Fibroblast of lung (primary cell): ENCODE measurements at regions not wholly inside any gene's neighbourhood (a gene's known extent, or its start where the extent isn't known, plus 50 kb on each side); places are given as distances from the start of the nearest gene placed in this dataset.

ENCODE experiments used
- DNase-seq, 2 donors: peaks; one replicate each; pipeline versions ENCODE4 v3.0.0 to v3.0.0-alpha.2; 2010; ENCODE audit warnings: low read depth in 2 of 2
- H2AFZ ChIP-seq: 2 replicates; pipeline ENCODE4 v1.5.1; 2012; ENCODE audit warnings: low read length, control low read depth, inconsistent platforms
- H3K27ac ChIP-seq: 2 replicates; pipeline ENCODE4 v1.5.1; 2011; ENCODE audit warnings: low read length, control low read depth; ENCODE audit not compliant: insufficient read depth
- H3K27me3 ChIP-seq: 2 replicates; pipeline ENCODE4 v1.5.1; 2011; ENCODE audit warnings: mild to moderate bottlenecking, low read length; ENCODE audit not compliant: control insufficient read depth, insufficient read depth
- H3K36me3 ChIP-seq: 2 replicates; pipeline ENCODE4 v1.5.1; 2011; ENCODE audit warnings: low read length; ENCODE audit not compliant: control insufficient read depth, insufficient read depth
- H3K4me1 ChIP-seq: 2 replicates; pipeline ENCODE4 v1.5.1; 2011; ENCODE audit warnings: low read length; ENCODE audit not compliant: control insufficient read depth, insufficient read depth; ENCODE audit errors: extremely low read depth
- H3K4me2 ChIP-seq: 2 replicates; pipeline ENCODE4 v1.5.1; 2011; ENCODE audit warnings: low read length, control low read depth; ENCODE audit not compliant: insufficient read depth; ENCODE audit errors: extremely low read depth
- H3K4me3 ChIP-seq, 4 experiments: fragments of 200-600 bp in 1 of 4; sonication (generic) in 1 of 4; replicated peaks in 1 of 4; 2 replicates each; pipeline ENCODE4 v1.5.1; 2011 to 2016; ENCODE audit warnings: low read length in 4 of 4, low read depth in 3 of 4, mild to moderate bottlenecking in 3 of 4, control low read depth in 2 of 4, inconsistent platforms in 1 of 4, mixed read lengths in 1 of 4; ENCODE audit not compliant: insufficient read depth in 1 of 4; ENCODE audit errors: control extremely low read depth in 1 of 4
- H3K79me2 ChIP-seq: 2 replicates; pipeline ENCODE4 v1.5.1; 2012; ENCODE audit warnings: mild to moderate bottlenecking, low read length, inconsistent platforms; ENCODE audit not compliant: control insufficient read depth, insufficient read depth
- H3K9ac ChIP-seq: 2 replicates; pipeline ENCODE4 v1.5.1; 2011; ENCODE audit warnings: mild to moderate bottlenecking, low read length, control low read depth; ENCODE audit not compliant: insufficient read depth
- H3K9me3 ChIP-seq: 2 replicates; pipeline ENCODE4 v1.5.1; 2012; ENCODE audit warnings: low read depth, low read length; ENCODE audit not compliant: control insufficient read depth, insufficient read depth
- H4K20me1 ChIP-seq: 2 replicates; pipeline ENCODE4 v1.5.1; 2011; ENCODE audit warnings: low read length; ENCODE audit not compliant: control insufficient read depth, insufficient read depth; ENCODE audit errors: extremely low read depth
- CTCF ChIP-seq, 2 donors: IDR thresholded peaks in 1 of 2; conservative IDR thresholded peaks in 1 of 2; 1 replicate in 1 of 2; 2 replicates in 1 of 2; pipeline ENCODE4 v1.5.1; 2011 to 2012; ENCODE audit warnings: low read length in 2 of 2, control low read depth in 1 of 2, inconsistent platforms in 1 of 2, low read depth in 1 of 2, mild to moderate bottlenecking in 1 of 2
- EZH2 ChIP-seq: IDR thresholded peaks from 2 replicates; pipeline ENCODE4 v1.5.1; 2012; ENCODE audit warnings: low read length, control low read depth, mild to moderate bottlenecking; ENCODE audit errors: missing control alignments

- Histone ChIP-seq H2AFZ (no peak overlapping the region), H3K79me2 (no peaks in the 10 kb centered on the region), H3K27ac (no peak overlapping the region), H3K4me3 (no peak overlapping the region), H3K4me2 (no peak overlapping the region), H3K36me3 (no peaks in the 10 kb centered on the region), H3K27me3 (no peaks in the 10 kb centered on the region), H3K9me3 (no peaks in the 10 kb centered on the region), H3K9ac (no peak overlapping the region), H3K4me1 (no peaks in the 10 kb centered on the region), H4K20me1 (no peaks in the 10 kb centered on the region)
- peak in 1 of 2 donors; percentile 28 for DNase-seq
- TF ChIP-seq EZH2 (no peak), CTCF (conservative IDR thresholded peaks at IDR 0.05 in 1 of 2, IDR thresholded peaks at IDR 0.05 in 1 of 2; ENCODE audit: low read depth in 1 of 2, low read length in 2 of 2) (no peak)
Measured at GRCh38 chr11:15863411-15863810, 492.9 kb downstream of the SOX6 start.

GRCh38 chr11:15864026-15864805 lies 492.1 kb downstream of the SOX6 start:
- no peak overlapping the region for H3K4me3 ChIP-seq
- H3K4me2 ChIP-seq = no peak overlapping the region
- no peaks in the 10 kb centered on the region for H3K36me3 ChIP-seq
- no peak overlapping the region for H2AFZ ChIP-seq
- TF ChIP-seq CTCF (conservative IDR thresholded peaks at IDR 0.05 in 1 of 2, IDR thresholded peaks at IDR 0.05 in 1 of 2; ENCODE audit: low read depth in 1 of 2, low read length in 2 of 2) = no peak
- no peak for TF ChIP-seq EZH2
- H3K27me3 ChIP-seq = no peaks in the 10 kb centered on the region
- no peak for DNase-seq
- H3K9ac ChIP-seq = no peak overlapping the region
- no peaks in the 10 kb centered on the region for H4K20me1 ChIP-seq
- H3K4me1 ChIP-seq = no peaks in the 10 kb centered on the region
- no peak overlapping the region for H3K27ac ChIP-seq
- no peaks in the 10 kb centered on the region for H3K79me2 ChIP-seq
- no peaks in the 10 kb centered on the region for H3K9me3 ChIP-seq

- Histone ChIP-seq H2AFZ (no peak overlapping the region), H3K79me2 (no peaks in the 10 kb centered on the region), H4K20me1 (no peaks in the 10 kb centered on the region), H3K36me3 (no peaks in the 10 kb centered on the region), H3K9me3 (no peaks in the 10 kb centered on the region), H3K9ac (no peak overlapping the region), H3K27ac (no peak overlapping the region), H3K4me1 (no peaks in the 10 kb centered on the region), H3K4me2 (no peak overlapping the region), H3K4me3 (no peak overlapping the region), H3K27me3 (no peaks in the 10 kb centered on the region)
- DNase-seq = no peak
- no peak for TF ChIP-seq CTCF (conservative IDR thresholded peaks at IDR 0.05 in 1 of 2, IDR thresholded peaks at IDR 0.05 in 1 of 2; ENCODE audit: low read depth in 1 of 2, low read length in 2 of 2)
Measured at GRCh38 chr11:15865212-15865987, 490.9 kb downstream of the SOX6 start.
